HG03103 (cell line): ENCODE measurements at regions not wholly inside any gene's neighbourhood (a gene's known extent, or its start where the extent isn't known, plus 50 kb on each side); places are given as distances from the start of the nearest gene placed in this dataset.
"Not testable (repeated sequence)": the region's sequence is repeated elsewhere in the genome, so short reads cannot be mapped to it uniquely, and the experiment has no call there.

Source experiments
- ATAC-seq: cut with Tn5 transposase; IDR thresholded peaks from one replicate; pipeline ENCODE4 v1.9.1; 2021; ENCODE audit warnings: low read depth; ENCODE audit not compliant: unreplicated experiment

- ATAC-seq, result no peak
These were observed 62.6 kb upstream of the PAX8 start for GRCh38 chr2:113341191-113341869.

DNA sequence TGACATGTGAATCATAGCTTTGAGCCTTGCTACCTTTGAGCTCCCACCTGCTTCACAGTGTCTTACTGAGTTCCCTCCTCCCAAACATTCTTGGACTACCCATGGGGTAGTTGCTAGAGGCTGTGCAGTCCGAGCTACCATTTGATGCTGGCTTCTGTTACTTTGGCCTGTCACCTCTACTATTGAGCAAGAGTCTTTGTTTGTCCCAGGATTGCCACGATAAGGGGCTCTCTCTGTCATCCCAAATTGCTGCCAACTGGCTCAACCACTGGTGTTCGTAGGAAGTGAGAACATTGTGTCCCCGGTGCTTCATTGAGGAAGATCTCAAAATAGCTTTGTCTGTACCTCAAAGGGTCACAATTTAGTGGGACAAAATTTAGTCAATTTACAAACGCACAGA, 59.1 kb upstream of the PAX8 start:
- ATAC-seq, result no peak

DNA sequence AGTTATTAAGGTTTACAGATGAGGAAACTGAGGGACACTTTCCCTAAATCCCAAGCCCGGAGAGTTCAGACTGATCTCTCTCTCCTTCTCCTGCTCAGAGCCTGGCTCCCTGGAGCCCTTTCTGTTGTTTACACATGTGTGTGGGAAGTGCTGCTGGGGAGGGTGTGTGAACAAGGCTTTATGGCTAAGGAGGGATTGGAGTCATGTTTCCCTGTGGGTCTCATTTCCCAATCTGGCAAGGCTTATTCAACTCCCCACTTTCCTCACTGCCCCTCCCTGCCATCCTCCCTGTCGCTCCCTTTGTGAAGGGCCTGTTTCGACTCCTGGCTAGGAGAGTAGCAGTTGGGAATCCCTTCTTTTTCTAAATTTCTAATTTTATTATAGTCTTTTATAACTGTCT, 57.3 kb upstream of the PAX8 start:
- ATAC-seq, result not testable (repeated sequence)

DNA sequence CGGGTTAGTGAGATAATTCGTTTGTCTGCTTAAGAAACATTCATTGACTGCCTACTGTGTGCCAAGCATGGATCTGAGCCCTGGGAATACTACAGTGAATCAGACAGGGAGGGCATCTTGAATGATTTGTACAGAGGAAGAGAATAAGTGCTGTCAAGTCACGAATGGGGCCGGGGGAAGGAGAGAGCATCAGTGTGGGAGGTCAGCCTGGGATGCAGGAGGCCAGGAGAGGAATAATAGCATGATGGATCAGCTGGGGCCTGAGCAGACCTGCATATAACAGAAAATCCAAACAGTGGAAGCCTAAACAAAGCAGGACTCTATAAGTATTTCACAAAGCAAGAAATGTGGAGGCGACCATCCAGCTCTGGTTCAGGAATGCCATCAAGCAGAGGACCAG, 55.4 kb upstream of the PAX8 start:
- ATAC-seq, result no peak

- not testable (repeated sequence) for ATAC-seq
These were observed 55.0 kb upstream of the PAX8 start for GRCh38 chr2:113333735-113334134.

- ATAC-seq, result not testable (repeated sequence)
These were observed 51.5 kb upstream of the PAX8 start for GRCh38 chr2:113330060-113330767.

- ATAC-seq, result not testable (repeated sequence)
These were observed 50.3 kb upstream of the PAX8 start for GRCh38 chr2:113328973-113329372.

DNA sequence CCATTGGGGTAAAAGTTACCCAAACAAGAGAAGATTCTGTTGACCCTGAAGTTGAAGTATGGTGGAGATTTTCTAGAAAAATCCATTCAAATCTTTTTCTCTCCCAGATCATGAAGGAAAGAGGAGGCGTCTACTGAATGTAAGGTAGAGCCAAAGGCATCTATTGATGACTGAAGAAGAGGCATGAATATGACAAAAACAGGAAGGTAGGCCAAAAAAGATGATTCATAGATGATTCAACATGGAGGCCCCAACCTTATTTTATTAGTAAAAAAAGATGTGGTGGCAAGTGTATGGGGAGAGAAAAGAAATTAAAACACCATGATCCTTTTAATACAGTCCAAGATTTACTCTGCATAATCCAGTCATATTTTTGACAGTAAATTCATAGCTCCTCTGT, 49.9 kb upstream of the PAX8 start:
- ATAC-seq, result not testable (repeated sequence)
